ENCODE measurements at regions not wholly inside any gene's neighbourhood (a gene's known extent, or its start where the extent isn't known, plus 50 kb on each side); places are given as distances from the start of the nearest gene placed in this dataset.

GRCh38 chr15:87129916-87130315, 1050.2 kb downstream of the AGBL1 start:
- 75 to 87% methylated on average over 1 of the region's 1 CpG for WGBS, 2 donors (ENCODE audit: low coverage in 1 of 2)
- Histone ChIP-seq H3K4me1 (no peaks in the 10 kb centered on the region), H3K27me3 (no peaks in the 10 kb centered on the region), H3K9me3 (no peaks in the 10 kb centered on the region), H3K36me3 (no peaks in the 10 kb centered on the region), H3K4me3 (no peak overlapping the region), H3K27ac (no peak overlapping the region)
- no peak for ATAC-seq
- TF ChIP-seq POLR2A (IDR thresholded peaks at IDR 0.05) (no peak), CTCF (IDR thresholded peaks at IDR 0.05) (no peak), POLR2AphosphoS5 (IDR thresholded peaks at IDR 0.05) (no peak), EP300 (IDR thresholded peaks at IDR 0.05) (no peak)

GRCh38 chr15:87123676-87124382, 1044.2 kb downstream of the AGBL1 start:
- H3K9me3 ChIP-seq, result no peaks in the 10 kb centered on the region
- no peaks in the 10 kb centered on the region for H3K36me3 ChIP-seq
- no peak for ATAC-seq
- TF ChIP-seq POLR2AphosphoS5 (IDR thresholded peaks at IDR 0.05) (no peak), EP300 (IDR thresholded peaks at IDR 0.05) (no peak), POLR2A (IDR thresholded peaks at IDR 0.05) (no peak), CTCF (IDR thresholded peaks at IDR 0.05) (no peak)
- no peak overlapping the region for H3K27ac ChIP-seq
- H3K27me3 ChIP-seq, result no peaks in the 10 kb centered on the region
- WGBS, 2 donors (ENCODE audit: low coverage in 1 of 2), result 83 to 87% methylated on average over 14 to 20 of the region's 27 CpGs
- no peak overlapping the region for H3K4me3 ChIP-seq
- no peaks in the 10 kb centered on the region for H3K4me1 ChIP-seq

GRCh38 chr15:87121336-87121735, 1041.7 kb downstream of the AGBL1 start:
- Histone ChIP-seq H3K4me1 (peaks cover 0 to 5% (median 0%) of the 10 kb centered on the region in 3 donors), H3K9me3 (no peaks in the 10 kb centered on the region), H3K27me3 (no peaks in the 10 kb centered on the region), H3K27ac (no peak overlapping the region), H3K36me3 (no peaks in the 10 kb centered on the region), H3K4me3 (no peak overlapping the region)
- WGBS, 2 donors (ENCODE audit: low coverage in 1 of 2), result 46 to 73% methylated on average over 2 of the region's 2 CpGs
- ATAC-seq, result no peak
- no peak for TF ChIP-seq CTCF (IDR thresholded peaks at IDR 0.05)

GRCh38 chr15:87120555-87120954, 1040.9 kb downstream of the AGBL1 start:
- TF ChIP-seq CTCF (IDR thresholded peaks at IDR 0.05) (no peak), POLR2AphosphoS5 (IDR thresholded peaks at IDR 0.05) (no peak), EP300 (IDR thresholded peaks at IDR 0.05) (no peak), POLR2A (IDR thresholded peaks at IDR 0.05) (no peak)
- no peaks in the 10 kb centered on the region for H3K27me3 ChIP-seq
- no peak for ATAC-seq

GRCh38 chr15:87118846-87119245, 1039.2 kb downstream of the AGBL1 start:
- no peak for TF ChIP-seq EP300 (IDR thresholded peaks at IDR 0.05)
- no peak for TF ChIP-seq POLR2AphosphoS5 (IDR thresholded peaks at IDR 0.05)
- no peak for TF ChIP-seq POLR2A (IDR thresholded peaks at IDR 0.05)
- TF ChIP-seq CTCF (IDR thresholded peaks at IDR 0.05), result no peak
- Histone ChIP-seq H3K9me3 (no peaks in the 10 kb centered on the region), H3K36me3 (no peaks in the 10 kb centered on the region), H3K27me3 (no peaks in the 10 kb centered on the region), H3K4me1 (peaks cover 0 to 5% (median 0%) of the 10 kb centered on the region in 3 donors), H3K4me3 (no peak overlapping the region), H3K27ac (no peak overlapping the region)
- ATAC-seq, result no peak
- 44% methylated on average over 4 of the region's 4 CpGs; no CpG with 5 or more reads in 1 of the 2 donors for WGBS, 2 donors (ENCODE audit: low coverage in 1 of 2)

More at GRCh38 chr15:87120555-87120954, 1040.9 kb downstream of the AGBL1 start:
- Histone ChIP-seq H3K4me3 (no peak overlapping the region), H3K36me3 (no peaks in the 10 kb centered on the region), H3K9me3 (no peaks in the 10 kb centered on the region), H3K27ac (no peak overlapping the region), H3K4me1 (peaks cover 0 to 5% (median 0%) of the 10 kb centered on the region in 3 donors)
